ENCODE measurements at regions not wholly inside any gene's neighbourhood (a gene's known extent, or its start where the extent isn't known, plus 50 kb on each side); places are given as distances from the start of the nearest gene placed in this dataset.
"Not testable (repeated sequence)": the region's sequence is repeated elsewhere in the genome, so short reads cannot be mapped to it uniquely, and the experiment has no call there.

GRCh38 chr22:49004484-49005399 lies 822.9 kb downstream of the BRD1 start:
- Histone ChIP-seq H3K9me2 (replicated peaks; ENCODE audit: insufficient read depth, low read length) (no peaks in the 10 kb centered on the region), H3K4me1 (ENCODE audit: low read length) (no peaks in the 10 kb centered on the region), H2AFZ (ENCODE audit: low read length) (no peak overlapping the region), H3K9me3 (replicated peaks; ENCODE audit: insufficient read depth, low read length) (no peaks in the 10 kb centered on the region), H3K9ac (ENCODE audit: low read length) (no peak overlapping the region), H4K20me1 (ENCODE audit: insufficient read depth, low read length) (no peaks in the 10 kb centered on the region), H3K4me3 (ENCODE audit: low read length) (no peak overlapping the region), H3K27ac (ENCODE audit: low read length) (no peak overlapping the region), H3K27me3 (replicated peaks; ENCODE audit: insufficient read depth, low read length) (peaks cover 49% of the 10 kb centered on the region), H3K4me2 (ENCODE audit: low read depth, low read length) (no peak overlapping the region), H3F3A (ENCODE audit: insufficient read depth, low read length) (no peaks in the 10 kb centered on the region), H3K36me3 (replicated peaks; ENCODE audit: insufficient read depth, low read length) (no peaks in the 10 kb centered on the region), H3K79me2 (ENCODE audit: low read length) (no peaks in the 10 kb centered on the region)
- TF ChIP-seq CTCF (IDR thresholded peaks at IDR 0.05; ENCODE audit: low read length) (no peak), EZH2 (optimal IDR thresholded peaks at IDR 0.05; ENCODE audit: low read depth, low read length) (no peak), EZH2phosphoT487 (IDR thresholded peaks at IDR 0.05; ENCODE audit: low read length) (no peak)
- no peak for DNase-seq

GRCh38 chr22:48997605-48998004 lies 830.1 kb downstream of the BRD1 start:
- H3K9me2 ChIP-seq (replicated peaks; ENCODE audit: insufficient read depth, low read length); H3K79me2 ChIP-seq (ENCODE audit: low read length); H3F3A ChIP-seq (ENCODE audit: insufficient read depth, low read length); H4K20me1 ChIP-seq (ENCODE audit: insufficient read depth, low read length); H3K4me3 ChIP-seq (ENCODE audit: low read length); H3K9ac ChIP-seq (ENCODE audit: low read length); H3K27ac ChIP-seq (ENCODE audit: low read length); H2AFZ ChIP-seq (ENCODE audit: low read length); H3K9me3 ChIP-seq (replicated peaks; ENCODE audit: insufficient read depth, low read length); H3K4me2 ChIP-seq (ENCODE audit: low read depth, low read length); H3K4me1 ChIP-seq (ENCODE audit: low read length); H3K36me3 ChIP-seq (replicated peaks; ENCODE audit: insufficient read depth, low read length); DNase-seq: not testable (repeated sequence)
- H3K27me3 ChIP-seq (replicated peaks; ENCODE audit: insufficient read depth, low read length): peaks cover 17% of the 10 kb centered on the region; the same call in 1 of the 2 replicates

- peaks cover 5% of the 10 kb centered on the region; the same call in 1 of the 2 replicates for H3K27me3 ChIP-seq (replicated peaks; ENCODE audit: insufficient read depth, low read length)
- no peak overlapping the region for H3K4me2 ChIP-seq (ENCODE audit: low read depth, low read length)
Measured at GRCh38 chr22:48993655-48994054, 834.0 kb downstream of the BRD1 start.

More at GRCh38 chr22:48993655-48994054, 834.0 kb downstream of the BRD1 start:
- H3K4me3 ChIP-seq (ENCODE audit: low read length): no peak overlapping the region
- H3K27ac ChIP-seq (ENCODE audit: low read length): no peak overlapping the region
- DNase-seq: no peak
- no peaks in the 10 kb centered on the region for H3K4me1 ChIP-seq (ENCODE audit: low read length)
- TF ChIP-seq EZH2phosphoT487 (IDR thresholded peaks at IDR 0.05; ENCODE audit: low read length) (no peak), EZH2 (optimal IDR thresholded peaks at IDR 0.05; ENCODE audit: low read depth, low read length) (no peak), CTCF (IDR thresholded peaks at IDR 0.05; ENCODE audit: low read length) (no peak)
- H2AFZ ChIP-seq (ENCODE audit: low read length): no peak overlapping the region
- H3K9me3 ChIP-seq (replicated peaks; ENCODE audit: insufficient read depth, low read length): no peaks in the 10 kb centered on the region
- no peaks in the 10 kb centered on the region for H3K36me3 ChIP-seq (replicated peaks; ENCODE audit: insufficient read depth, low read length)
- no peak overlapping the region for H3K9ac ChIP-seq (ENCODE audit: low read length)
- H4K20me1 ChIP-seq (ENCODE audit: insufficient read depth, low read length): no peaks in the 10 kb centered on the region
- H3K79me2 ChIP-seq (ENCODE audit: low read length): no peaks in the 10 kb centered on the region
- H3K9me2 ChIP-seq (replicated peaks; ENCODE audit: insufficient read depth, low read length): no peaks in the 10 kb centered on the region
- H3F3A ChIP-seq (ENCODE audit: insufficient read depth, low read length): no peaks in the 10 kb centered on the region

All from MM.1S (cell line).